ENCODE measurements at regions not wholly inside any gene's neighbourhood (a gene's known extent, or its start where the extent isn't known, plus 50 kb on each side); places are given as distances from the start of the nearest gene placed in this dataset.

GRCh38 chr3:130260918-130261317 is 84.6 kb upstream of the COL6A5 start:
- no peak for DNase-seq (ENCODE audit: low read depth)

GRCh38 chr3:130263708-130264107 is 81.8 kb upstream of the COL6A5 start:
- DNase-seq (ENCODE audit: low read depth), result no peak

- no peak for DNase-seq (ENCODE audit: low read depth)
These were observed 78.7 kb upstream of the COL6A5 start for GRCh38 chr3:130266817-130267216.

GRCh38 chr3:130276203-130276803 is 69.2 kb upstream of the COL6A5 start:
- DNase-seq (ENCODE audit: low read depth), result no peak

GRCh38 chr3:130288670-130289069 is 56.8 kb upstream of the COL6A5 start:
- DNase-seq (ENCODE audit: low read depth), result no peak

- no peak for DNase-seq (ENCODE audit: low read depth)
These were observed 54.3 kb upstream of the COL6A5 start for GRCh38 chr3:130291148-130291547.

- no peak for DNase-seq (ENCODE audit: low read depth)
These were observed 52.2 kb upstream of the COL6A5 start for GRCh38 chr3:130293247-130293646.

All from activated T-cell treated with anti-CD3 and anti-CD28 coated beads for 1 hour (primary cell).